ENCODE measurements at regions not wholly inside any gene's neighbourhood (a gene's known extent, or its start where the extent isn't known, plus 50 kb on each side); places are given as distances from the start of the nearest gene placed in this dataset.

- DNase-seq, result no peak
- TF ChIP-seq, protein P1, sequence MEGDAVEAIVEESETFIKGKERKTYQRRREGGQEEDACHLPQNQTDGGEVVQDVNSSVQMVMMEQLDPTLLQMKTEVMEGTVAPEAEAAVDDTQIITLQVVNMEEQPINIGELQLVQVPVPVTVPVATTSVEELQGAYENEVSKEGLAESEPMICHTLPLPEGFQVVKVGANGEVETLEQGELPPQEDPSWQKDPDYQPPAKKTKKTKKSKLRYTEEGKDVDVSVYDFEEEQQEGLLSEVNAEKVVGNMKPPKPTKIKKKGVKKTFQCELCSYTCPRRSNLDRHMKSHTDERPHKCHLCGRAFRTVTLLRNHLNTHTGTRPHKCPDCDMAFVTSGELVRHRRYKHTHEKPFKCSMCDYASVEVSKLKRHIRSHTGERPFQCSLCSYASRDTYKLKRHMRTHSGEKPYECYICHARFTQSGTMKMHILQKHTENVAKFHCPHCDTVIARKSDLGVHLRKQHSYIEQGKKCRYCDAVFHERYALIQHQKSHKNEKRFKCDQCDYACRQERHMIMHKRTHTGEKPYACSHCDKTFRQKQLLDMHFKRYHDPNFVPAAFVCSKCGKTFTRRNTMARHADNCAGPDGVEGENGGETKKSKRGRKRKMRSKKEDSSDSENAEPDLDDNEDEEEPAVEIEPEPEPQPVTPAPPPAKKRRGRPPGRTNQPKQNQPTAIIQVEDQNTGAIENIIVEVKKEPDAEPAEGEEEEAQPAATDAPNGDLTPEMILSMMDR (IDR thresholded peaks at IDR 0.05; ENCODE audit: unreplicated experiment), result no peak
- Mint-ChIP-seq H3K27me3 (ENCODE audit: unreplicated experiment) (no peaks in the 10 kb centered on the region), H3K4me3 (ENCODE audit: low read depth, unreplicated experiment) (no peak overlapping the region), H3K4me1 (ENCODE audit: low read depth, unreplicated experiment) (peaks cover 12% of the 10 kb centered on the region), H3K36me3 (ENCODE audit: insufficient read depth, unreplicated experiment) (no peaks in the 10 kb centered on the region), H3K9me3 (ENCODE audit: low read depth, unreplicated experiment) (no peaks in the 10 kb centered on the region), H3K27ac (ENCODE audit: unreplicated experiment) (no peak overlapping the region)
- BruUV-seq (replicated peaks), result no TSS peak
- intact Hi-C loops (cut with micrococcal nuclease; ENCODE audit: unreplicated experiment), result no loop called here
- CTCF ChIA-PET, result no interaction called here
Measured at GRCh38 chr7:91556239-91556638, 292.0 kb downstream of the FZD1 start.

DNA sequence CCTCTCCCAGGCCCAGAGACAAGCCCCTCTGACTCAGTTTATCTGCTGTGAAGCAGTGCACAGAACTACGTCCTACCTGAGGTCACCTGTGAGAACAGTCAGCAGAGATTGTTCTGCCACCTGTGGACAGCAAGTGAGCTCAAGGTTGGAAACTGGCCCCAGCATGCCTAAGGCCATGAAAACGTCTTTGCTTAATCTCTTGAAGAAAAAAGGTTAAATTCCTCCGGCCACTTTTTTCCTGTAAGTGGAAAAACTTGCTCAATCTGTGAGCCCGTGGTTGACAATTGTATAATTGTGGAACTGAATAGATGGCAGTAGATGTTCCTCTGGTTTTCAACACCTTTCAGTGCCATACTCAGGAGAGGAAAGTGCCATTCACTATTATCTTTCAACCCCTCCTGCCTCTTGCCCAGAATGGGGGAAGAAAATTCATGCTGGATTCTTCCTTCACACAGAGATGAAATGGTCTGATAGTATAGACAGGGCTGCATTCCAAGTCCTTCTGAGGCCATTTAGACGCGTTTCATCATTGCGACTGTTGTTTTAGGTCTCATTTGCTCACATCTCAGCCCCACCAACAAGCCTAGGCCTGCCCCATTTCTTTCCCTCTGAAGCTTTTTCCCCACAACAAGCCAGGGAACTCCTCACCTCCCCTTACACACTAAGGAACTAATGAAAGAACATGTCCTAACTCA lies 292.9 kb downstream of the FZD1 start:
- TF ChIP-seq, protein P1 (IDR thresholded peaks at IDR 0.05; ENCODE audit: unreplicated experiment), result no peak
- H3K4me1 Mint-ChIP-seq (ENCODE audit: low read depth, unreplicated experiment), result peaks cover 8% of the 10 kb centered on the region
- DNase-seq, result no peak
- no peak overlapping the region for H3K4me3 Mint-ChIP-seq (ENCODE audit: low read depth, unreplicated experiment)
- H3K27ac Mint-ChIP-seq (ENCODE audit: unreplicated experiment), result no peak overlapping the region
- no peaks in the 10 kb centered on the region for H3K27me3 Mint-ChIP-seq (ENCODE audit: unreplicated experiment)
- no peaks in the 10 kb centered on the region for H3K9me3 Mint-ChIP-seq (ENCODE audit: low read depth, unreplicated experiment)
- intact Hi-C loops (cut with micrococcal nuclease; ENCODE audit: unreplicated experiment), result no loop called here
- CTCF ChIA-PET, result no interaction called here
- BruUV-seq (replicated peaks), result no TSS peak
- H3K36me3 Mint-ChIP-seq (ENCODE audit: insufficient read depth, unreplicated experiment), result no peaks in the 10 kb centered on the region

DNA sequence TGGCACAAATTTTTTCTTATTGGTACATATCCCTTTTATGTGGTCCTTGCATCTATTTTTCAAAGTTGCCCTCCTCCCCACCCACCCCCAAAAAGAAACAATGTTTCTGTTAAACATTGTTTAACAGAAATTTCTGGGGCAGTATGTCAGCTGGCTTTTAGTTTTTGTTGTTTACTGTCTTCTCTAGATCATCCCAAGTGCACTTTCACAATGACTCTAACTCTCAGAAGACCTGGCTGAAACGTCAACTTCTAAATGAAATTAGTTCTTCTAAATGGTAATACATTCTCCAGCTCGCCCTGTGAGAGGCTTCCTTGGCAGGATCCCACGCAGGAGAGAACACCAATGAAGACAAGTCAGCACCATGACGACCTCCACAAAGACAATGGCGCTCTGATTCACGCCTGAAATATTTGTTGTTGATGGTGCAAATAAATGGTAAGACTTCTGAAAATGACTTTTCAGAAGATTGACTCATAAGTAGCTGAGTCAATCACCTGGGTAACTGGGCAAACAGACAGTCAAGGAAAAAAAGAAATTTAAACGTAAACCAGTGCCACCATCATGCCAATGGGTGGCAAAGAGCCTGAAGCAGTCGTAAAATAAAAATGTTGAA lies 293.7 kb downstream of the FZD1 start:
- CTCF ChIA-PET, result no interaction called here
- intact Hi-C loops (cut with micrococcal nuclease; ENCODE audit: unreplicated experiment), result no loop called here
- H3K36me3 Mint-ChIP-seq (ENCODE audit: insufficient read depth, unreplicated experiment), result no peaks in the 10 kb centered on the region
- H3K27me3 Mint-ChIP-seq (ENCODE audit: unreplicated experiment), result no peaks in the 10 kb centered on the region
- TF ChIP-seq, protein P1 (IDR thresholded peaks at IDR 0.05; ENCODE audit: unreplicated experiment), result no peak
- no peak overlapping the region for H3K4me3 Mint-ChIP-seq (ENCODE audit: low read depth, unreplicated experiment)
- peak overlapping the region; percentile 52 for H3K27ac Mint-ChIP-seq (ENCODE audit: unreplicated experiment)
- no TSS peak for BruUV-seq (replicated peaks)
- H3K4me1 Mint-ChIP-seq (ENCODE audit: low read depth, unreplicated experiment), result peaks cover 8% of the 10 kb centered on the region
- no peaks in the 10 kb centered on the region for H3K9me3 Mint-ChIP-seq (ENCODE audit: low read depth, unreplicated experiment)
- DNase-seq, result no peak

- no peak overlapping the region for H3K27ac Mint-ChIP-seq (ENCODE audit: unreplicated experiment)
- H3K27me3 Mint-ChIP-seq (ENCODE audit: unreplicated experiment), result no peaks in the 10 kb centered on the region
- no peaks in the 10 kb centered on the region for H3K9me3 Mint-ChIP-seq (ENCODE audit: low read depth, unreplicated experiment)
- peaks cover 8% of the 10 kb centered on the region for H3K4me1 Mint-ChIP-seq (ENCODE audit: low read depth, unreplicated experiment)
- H3K4me3 Mint-ChIP-seq (ENCODE audit: low read depth, unreplicated experiment), result no peak overlapping the region
- CTCF ChIA-PET, result no interaction called here
- no peaks in the 10 kb centered on the region for H3K36me3 Mint-ChIP-seq (ENCODE audit: insufficient read depth, unreplicated experiment)
- DNase-seq, result no peak
- intact Hi-C loops (cut with micrococcal nuclease; ENCODE audit: unreplicated experiment), result no loop called here
- no TSS peak for BruUV-seq (replicated peaks)
- TF ChIP-seq, protein P1 (IDR thresholded peaks at IDR 0.05; ENCODE audit: unreplicated experiment), result no peak
Measured at GRCh38 chr7:91559947-91560346, 295.7 kb downstream of the FZD1 start.
